ENCODE measurements at regions not wholly inside any gene's neighbourhood (a gene's known extent, or its start where the extent isn't known, plus 50 kb on each side); places are given as distances from the start of the nearest gene placed in this dataset.

DNA sequence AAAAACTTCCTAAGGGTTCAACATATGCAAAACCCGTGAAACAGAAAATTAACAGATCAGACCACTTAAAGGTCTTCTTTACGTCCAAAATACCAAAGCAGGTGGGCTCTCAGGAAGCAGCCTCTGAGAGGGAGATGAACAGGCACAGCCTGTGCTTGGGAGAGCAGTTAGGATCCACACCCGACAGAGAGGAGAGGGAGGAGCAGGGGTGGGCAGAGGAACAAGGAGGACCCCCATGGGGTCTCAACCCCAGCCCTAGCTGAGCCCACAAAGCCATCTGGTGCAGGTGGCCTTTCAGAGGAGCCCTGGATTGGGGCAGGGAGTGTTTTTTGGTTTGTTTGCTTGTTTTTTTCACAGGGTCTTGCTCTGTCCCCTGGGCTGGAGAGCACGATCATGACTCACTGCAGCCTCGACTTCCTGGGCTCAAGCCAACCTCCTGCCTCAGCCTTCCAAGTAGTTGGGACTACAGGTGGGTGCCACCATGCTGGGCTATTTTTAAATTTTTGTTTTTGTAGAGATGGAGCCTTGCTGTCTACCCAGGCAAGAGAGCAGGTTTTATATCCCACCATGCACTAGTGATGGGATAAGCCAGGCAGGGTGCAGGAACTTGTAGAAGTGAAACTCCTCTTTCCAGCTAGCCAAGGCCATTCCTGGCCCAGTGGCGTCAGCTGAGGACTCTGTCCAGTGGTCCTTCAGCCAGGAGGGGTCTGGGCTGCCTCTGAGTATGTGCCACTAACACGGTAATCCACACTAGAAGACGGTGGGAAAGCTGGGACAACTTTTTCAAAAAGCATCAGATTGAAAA is 154.1 kb upstream of the HDAC4 start:
- TF ChIP-seq, protein P1, sequence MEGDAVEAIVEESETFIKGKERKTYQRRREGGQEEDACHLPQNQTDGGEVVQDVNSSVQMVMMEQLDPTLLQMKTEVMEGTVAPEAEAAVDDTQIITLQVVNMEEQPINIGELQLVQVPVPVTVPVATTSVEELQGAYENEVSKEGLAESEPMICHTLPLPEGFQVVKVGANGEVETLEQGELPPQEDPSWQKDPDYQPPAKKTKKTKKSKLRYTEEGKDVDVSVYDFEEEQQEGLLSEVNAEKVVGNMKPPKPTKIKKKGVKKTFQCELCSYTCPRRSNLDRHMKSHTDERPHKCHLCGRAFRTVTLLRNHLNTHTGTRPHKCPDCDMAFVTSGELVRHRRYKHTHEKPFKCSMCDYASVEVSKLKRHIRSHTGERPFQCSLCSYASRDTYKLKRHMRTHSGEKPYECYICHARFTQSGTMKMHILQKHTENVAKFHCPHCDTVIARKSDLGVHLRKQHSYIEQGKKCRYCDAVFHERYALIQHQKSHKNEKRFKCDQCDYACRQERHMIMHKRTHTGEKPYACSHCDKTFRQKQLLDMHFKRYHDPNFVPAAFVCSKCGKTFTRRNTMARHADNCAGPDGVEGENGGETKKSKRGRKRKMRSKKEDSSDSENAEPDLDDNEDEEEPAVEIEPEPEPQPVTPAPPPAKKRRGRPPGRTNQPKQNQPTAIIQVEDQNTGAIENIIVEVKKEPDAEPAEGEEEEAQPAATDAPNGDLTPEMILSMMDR (IDR thresholded peaks at IDR 0.05), result no peak
- no peak for TF ChIP-seq ZFX (IDR thresholded peaks at IDR 0.05; ENCODE audit: borderline replicate concordance)

All from 22Rv1 (cell line).